Stimulated activated CD4-positive, alpha-beta T cell treated with anti-CD3 and anti-CD28 coated beads, Interleukin-4, amount 100 ng/mL, for 24 hours (primary cell): ENCODE measurements at regions not wholly inside any gene's neighbourhood (a gene's known extent, or its start where the extent isn't known, plus 50 kb on each side); places are given as distances from the start of the nearest gene placed in this dataset.
"Not testable (repeated sequence)": the region's sequence is repeated elsewhere in the genome, so short reads cannot be mapped to it uniquely, and the experiment has no call there.

Source experiments
- DNase-seq: peaks from one replicate; pipeline ENCODE4 v3.0.0-alpha.2; 2020

DNA sequence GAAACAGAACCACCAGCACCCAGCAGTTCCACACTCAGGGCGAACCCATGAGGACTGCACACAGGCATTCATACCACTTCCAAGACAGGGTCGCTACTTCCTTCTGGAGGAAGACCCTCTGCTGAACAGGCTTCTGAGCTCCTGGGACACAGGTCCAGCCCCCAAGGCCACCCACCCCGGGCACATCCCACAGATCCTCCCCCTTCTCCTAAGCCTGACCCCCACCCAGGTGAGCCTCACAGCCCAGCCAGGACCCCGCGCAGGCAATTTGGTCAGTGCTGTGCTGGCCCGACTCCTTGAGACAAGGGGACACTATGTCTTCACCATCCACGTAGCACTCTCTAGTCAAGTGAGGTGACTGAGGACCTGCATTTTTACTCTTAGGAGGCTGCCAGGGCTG, 5382.7 kb upstream of the TPTE start:
- not testable (repeated sequence) for DNase-seq

DNA sequence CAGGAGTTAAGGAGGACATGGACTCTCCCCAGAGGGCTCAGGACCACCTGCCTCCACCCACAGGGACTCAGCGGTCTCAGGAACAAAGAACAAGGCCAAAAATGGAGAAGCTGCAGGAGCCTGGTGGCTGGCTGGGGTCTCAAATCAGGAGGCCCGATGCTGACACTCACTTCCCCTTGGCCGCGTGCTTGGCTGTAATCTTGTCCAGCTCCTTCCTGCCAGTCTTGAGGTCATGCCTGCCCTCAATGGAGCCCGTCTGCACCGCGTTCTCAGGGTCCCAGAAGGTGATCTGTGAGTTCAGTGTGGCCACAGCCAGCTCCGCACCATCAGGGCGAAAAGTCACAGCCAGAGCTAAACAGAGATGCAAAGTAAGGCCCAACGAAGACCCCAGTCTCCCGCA, 5381.9 kb upstream of the TPTE start:
- DNase-seq: not testable (repeated sequence)

DNA sequence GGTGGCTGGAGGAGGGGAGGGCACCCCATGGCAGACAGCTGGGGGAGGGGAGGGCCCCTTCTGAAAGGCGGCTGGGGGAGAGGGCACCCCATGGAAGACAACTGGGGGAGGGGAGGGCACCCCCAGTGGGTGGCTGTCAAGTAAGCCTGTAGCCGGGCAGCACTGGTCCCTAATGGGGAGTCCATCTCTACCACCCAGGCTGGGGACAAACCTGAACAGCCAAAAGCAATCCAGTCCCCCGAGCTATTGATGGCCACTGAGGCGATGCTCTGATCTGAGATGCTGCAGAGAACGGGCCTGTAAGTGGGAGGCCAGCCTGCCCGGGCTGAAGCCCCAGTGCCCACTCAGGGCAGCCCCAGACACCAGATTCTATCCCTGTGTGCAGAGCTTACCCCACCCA, 5378.4 kb upstream of the TPTE start:
- not testable (repeated sequence) for DNase-seq

DNA sequence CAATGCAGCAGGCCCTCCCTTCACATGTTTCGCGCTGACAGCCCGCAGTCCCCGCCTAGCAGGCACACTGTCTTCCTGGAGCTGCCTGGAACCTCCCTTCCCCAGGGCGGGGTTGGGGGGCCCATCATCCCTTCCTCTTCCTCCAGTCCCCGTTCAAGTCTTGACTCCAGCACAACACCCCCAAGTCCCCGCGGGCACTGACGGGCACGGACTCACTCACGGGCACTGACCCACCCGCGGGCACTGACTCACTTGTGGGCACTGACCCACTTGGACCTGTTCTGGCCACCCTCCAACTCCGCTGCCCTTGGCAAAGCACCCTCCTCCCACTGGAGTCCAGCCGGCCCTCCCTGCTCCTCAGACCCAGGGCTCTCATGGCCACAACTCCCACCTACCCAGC, 5376.7 kb upstream of the TPTE start:
- not testable (repeated sequence) for DNase-seq

DNA sequence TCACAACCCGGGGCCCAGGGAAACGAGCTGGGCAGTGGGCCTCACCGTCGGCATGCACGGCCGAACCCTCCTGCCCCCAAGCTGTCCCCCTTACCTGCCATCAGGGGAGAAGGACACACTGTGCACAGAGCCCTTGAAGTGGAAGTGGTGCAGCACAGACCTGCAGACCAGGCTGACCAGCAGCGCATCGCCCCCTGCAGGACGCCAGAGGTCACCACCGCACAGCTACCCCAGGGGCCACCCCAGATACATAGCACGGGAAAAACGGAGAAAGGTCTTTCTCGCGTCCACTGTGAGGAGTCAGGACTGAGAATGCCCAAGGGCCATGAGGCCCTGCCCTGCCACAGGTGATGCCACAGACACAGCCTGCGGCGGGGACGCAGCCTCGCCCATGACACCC, 5373.7 kb upstream of the TPTE start:
- peak; percentile 22 for DNase-seq

DNA sequence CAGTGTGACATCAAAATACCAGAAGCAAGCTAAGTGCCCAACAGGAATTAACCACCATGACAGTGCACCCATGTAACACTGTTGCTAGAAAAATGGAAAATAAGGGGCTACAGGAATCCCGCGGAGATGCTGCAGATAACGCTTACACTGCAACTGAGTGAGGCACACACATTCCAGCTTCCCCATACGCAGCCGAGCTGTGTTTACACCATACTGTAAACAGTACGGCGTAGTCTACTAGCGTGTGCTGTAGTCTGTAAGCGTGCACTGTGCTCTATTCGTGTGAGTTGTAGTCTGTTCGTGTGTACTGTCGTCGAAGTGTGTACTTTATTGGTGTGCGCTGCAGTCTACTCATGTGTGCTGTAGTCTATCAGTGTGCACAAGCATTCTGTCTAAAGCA, 5372.2 kb upstream of the TPTE start:
- not testable (repeated sequence) for DNase-seq

DNA sequence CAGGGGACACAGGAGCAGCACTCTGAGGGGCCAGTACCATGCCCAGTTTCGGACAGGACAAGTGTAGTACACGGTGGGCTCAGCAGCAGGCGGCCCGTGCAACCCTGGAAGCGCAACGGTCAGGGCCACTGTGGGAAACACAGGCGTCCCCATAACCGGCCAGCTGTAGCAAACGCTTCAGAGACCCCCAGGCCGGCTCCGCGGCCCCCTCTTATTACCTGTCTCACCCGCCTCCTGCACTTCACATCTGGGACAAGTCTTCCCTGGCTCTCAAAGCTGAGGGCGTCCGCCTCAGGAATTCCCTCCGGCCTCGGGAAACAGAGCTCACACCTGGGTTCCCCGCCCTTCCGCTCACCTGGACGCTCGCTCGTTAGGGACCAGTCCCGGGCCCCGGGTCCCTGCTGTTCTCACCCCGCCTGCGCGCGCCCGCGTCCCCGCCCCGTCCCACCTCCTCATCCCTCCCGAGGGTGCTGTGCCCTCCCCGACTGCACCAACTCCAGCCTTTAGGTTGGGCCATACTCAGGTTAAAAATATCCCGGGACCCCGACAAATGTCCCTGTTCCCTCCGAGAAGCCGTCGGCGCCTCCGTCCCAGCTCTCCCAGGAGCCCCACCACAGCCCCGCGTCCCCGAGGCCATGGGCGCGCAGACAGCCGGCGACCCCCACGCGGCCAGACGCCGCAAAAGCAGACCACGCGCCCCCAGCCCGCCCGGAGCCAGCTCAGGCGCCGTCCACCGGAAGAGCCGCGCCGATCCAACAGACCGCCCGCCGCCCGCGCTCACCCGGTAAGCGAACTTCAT, 5367.3 kb upstream of the TPTE start:
- not testable (repeated sequence) for DNase-seq

DNA sequence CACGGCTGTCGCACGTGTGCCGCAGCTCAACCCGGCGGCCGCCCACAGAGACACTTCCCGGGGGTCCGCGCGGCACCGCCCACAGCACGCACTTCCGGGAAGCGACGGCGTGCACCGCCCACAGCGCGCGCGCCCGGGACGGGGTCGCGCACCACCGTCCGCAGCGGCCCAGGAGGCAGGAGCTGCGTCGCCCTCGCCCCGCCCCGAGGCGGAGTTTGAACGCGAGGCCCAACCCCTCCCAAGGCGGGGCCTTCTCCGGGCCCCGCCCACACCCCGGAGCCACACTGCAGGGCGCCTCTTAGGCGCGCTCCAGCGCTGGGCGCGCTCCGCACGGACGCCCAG, 5366.8 kb upstream of the TPTE start:
- peak; percentile 83 for DNase-seq

DNA sequence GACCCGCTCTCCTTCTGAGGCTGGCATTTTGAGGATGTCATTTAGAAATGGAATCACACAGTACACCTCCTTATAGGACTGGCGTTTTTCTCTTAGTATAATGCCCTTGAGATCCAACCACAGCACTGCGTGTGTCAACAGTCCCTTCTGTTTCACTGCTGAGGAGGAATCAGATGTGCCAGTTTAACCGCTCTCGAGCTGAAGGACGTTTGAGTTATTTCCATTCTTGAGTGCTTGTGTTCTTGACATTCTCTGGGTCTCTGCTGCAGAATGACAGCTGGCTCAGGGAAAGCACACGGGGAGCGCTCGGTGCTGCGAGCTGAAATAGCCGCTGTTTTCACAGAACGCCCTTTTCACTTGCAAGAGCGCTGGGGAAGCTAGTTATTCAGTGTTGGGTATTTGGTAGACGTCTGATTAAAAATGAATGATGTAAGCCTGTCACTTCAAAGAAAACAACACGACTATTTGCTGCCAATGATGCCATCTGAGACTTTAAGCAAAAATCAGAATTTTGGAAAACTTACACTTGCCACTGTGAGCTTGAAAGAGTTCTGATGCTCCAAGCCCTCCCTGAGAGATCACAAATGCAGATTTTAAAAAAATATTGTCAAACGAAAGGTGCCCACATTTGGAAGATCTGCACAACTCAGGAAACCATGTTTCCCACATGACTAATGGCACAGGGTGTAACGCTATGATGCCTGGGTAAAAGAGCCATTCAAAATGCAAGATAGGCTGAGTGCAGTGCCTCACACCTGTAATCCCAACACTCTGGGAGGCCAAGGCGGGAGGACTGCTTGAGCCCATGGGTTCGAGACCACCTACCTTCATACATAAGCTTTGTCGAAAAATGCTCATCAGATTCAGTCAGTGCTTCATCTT, 5358.4 kb upstream of the TPTE start:
- not testable (repeated sequence) for DNase-seq

DNA sequence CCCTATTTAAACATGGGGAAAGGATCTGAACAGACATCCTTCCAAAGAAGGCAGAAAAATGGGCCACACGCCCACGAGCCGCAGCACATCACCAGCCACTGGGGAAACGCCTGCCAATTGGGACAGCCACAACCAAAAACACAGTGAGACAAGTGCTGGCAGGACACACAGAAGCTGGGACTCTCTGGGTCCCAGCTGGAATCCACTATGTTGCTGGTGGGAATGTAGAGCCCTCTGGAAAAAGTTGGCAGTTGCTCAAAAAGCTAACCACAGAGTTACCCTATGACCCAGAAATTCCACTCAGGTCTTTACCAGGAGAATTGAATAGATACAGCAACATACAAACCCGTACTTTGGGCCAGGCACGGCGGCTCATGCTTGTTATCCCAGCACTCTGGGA, 5355.6 kb upstream of the TPTE start:
- not testable (repeated sequence) for DNase-seq
